Spleen (tissue), 11 donors: ENCODE measurements at regions not wholly inside any gene's neighbourhood (a gene's known extent, or its start where the extent isn't known, plus 50 kb on each side); places are given as distances from the start of the nearest gene placed in this dataset.

Experiments used
- DNase-seq: peaks from one replicate; pipeline ENCODE4 v3.0.0-alpha.2; 2020
- H3K27ac ChIP-seq, 8 donors: fragments of 200-600 bp; sonication (generic) in 7 of 8; 1 replicate in 4 of 8; 2 replicates in 4 of 8; pipeline versions ENCODE4 v1.5.0 to v1.8.0; 2016 to 2021; ENCODE audit warnings: inconsistent platforms in 4 of 8, mild to moderate bottlenecking in 4 of 8, moderate library complexity in 1 of 8
- H3K27me3 ChIP-seq, 7 donors: fragments of 200-600 bp; sonication (generic) in 6 of 7; replicated peaks in 1 of 7; 1 replicate in 4 of 7; 2 replicates in 3 of 7; pipeline versions ENCODE4 v1.5.0 to v1.8.0; 2016 to 2021; ENCODE audit warnings: inconsistent platforms in 3 of 7, mild to moderate bottlenecking in 1 of 7
- H3K36me3 ChIP-seq, 6 donors: fragments of 200-600 bp; sonication (generic) in 5 of 6; 1 replicate in 4 of 6; 2 replicates in 2 of 6; pipeline versions ENCODE4 v1.5.0 to v1.8.0; 2016 to 2021; ENCODE audit warnings: inconsistent platforms in 2 of 6
- H3K4me1 ChIP-seq, 6 donors: fragments of 200-600 bp; sonication (generic) in 5 of 6; 1 replicate in 3 of 6; 2 replicates in 3 of 6; pipeline versions ENCODE4 v1.5.0 to v1.8.0; 2016 to 2021; ENCODE audit warnings: inconsistent platforms in 3 of 6
- H3K4me3 ChIP-seq, 8 donors: fragments of 200-600 bp; sonication (generic) in 7 of 8; 1 replicate in 4 of 8; 2 replicates in 4 of 8; pipeline versions ENCODE4 v1.5.0 to v1.8.0; 2016 to 2021; ENCODE audit warnings: inconsistent platforms in 4 of 8, mild to moderate bottlenecking in 4 of 8, moderate library complexity in 2 of 8
- H3K9me3 ChIP-seq, 8 donors: fragments of 200-600 bp; sonication (generic) in 7 of 8; 1 replicate in 4 of 8; 2 replicates in 4 of 8; pipeline versions ENCODE4 v1.5.0 to v1.8.0; 2016 to 2021; ENCODE audit warnings: inconsistent platforms in 4 of 8
- CTCF ChIP-seq, 11 experiments: fragments of 200-600 bp in 7 of 11; fragments of 450-650 bp in 4 of 11; sonication (generic) in 4 of 11; IDR thresholded peaks in 8 of 11; conservative IDR thresholded peaks in 3 of 11; 1 replicate in 7 of 11; 2 replicates in 4 of 11; pipeline versions ENCODE4 v1.4.0 to v1.8.0; 2016 to 2021; ENCODE audit warnings: antibody characterized with exemption in 11 of 11, inconsistent platforms in 4 of 11, mild to moderate bottlenecking in 1 of 11
- POLR2A ChIP-seq, 3 donors: fragments of 450-650 bp; IDR thresholded peaks; one replicate each; pipeline ENCODE4 v1.5.1; 2017; ENCODE audit warnings: antibody characterized with exemption in 3 of 3, mild to moderate bottlenecking in 1 of 3
- POLR2AphosphoS5 ChIP-seq, 3 donors: sonication (generic); formaldehyde crosslinking; IDR thresholded peaks; one replicate each; pipeline ENCODE4 v1.5.1; 2017; ENCODE audit warnings: antibody characterized with exemption in 3 of 3
- WGBS, 5 donors: extraction: QIAGEN DNeasy Blood & Tissue Kit in 3 of 5; methylation state at CpG; one replicate each; pipeline versions ENCODE4 v1.1.5 to v1.1.7; 2013 to 2018; 5-methylcytosine and 5-hydroxymethylcytosine counted together
- intact Hi-C: fragments of 100-400 bp; cut with DNase I; formaldehyde crosslinking; loops from one replicate; pipeline ENCODE4 v1.15.0; 2023; ENCODE audit warnings: low total_unique reads
- donor health status: healthy with polysubstance abuse.
- donor health status: DM: no; HTN: no; CAD: no; lungs with moderate emphysema.
- donor health status: DM: no; HTN: no; CAD: no.
- donor health status: Bipolar disorder and iron deficiency.
- donor health status: healthy.
- donor health status: DM: no; HTN: no; CAD: no.
- donor health status: DM: yes; HTN: yes; CAD: no.

DNA sequence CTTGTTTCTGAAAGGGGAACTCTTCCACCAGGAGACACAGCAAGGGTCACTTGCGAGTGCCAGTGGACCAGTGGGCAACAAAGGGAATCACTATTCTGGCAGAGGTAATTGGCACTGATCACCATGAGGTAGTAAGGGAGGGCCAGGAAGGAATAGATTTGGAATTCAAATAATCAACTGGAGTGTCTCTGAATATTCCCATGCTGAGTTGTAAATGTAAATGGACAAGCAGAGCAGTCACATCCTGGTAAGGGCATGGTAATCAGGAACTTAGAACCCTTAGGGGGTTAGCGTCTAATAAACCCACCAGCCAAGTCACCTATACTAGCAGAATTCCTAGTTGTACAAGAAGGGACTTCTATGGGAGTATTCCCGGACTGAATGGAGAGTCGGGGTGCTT is 178.5 kb upstream of the UGT8 start:
- no peak for TF ChIP-seq CTCF (IDR thresholded peaks at IDR 0.05 in 8 of 11, conservative IDR thresholded peaks at IDR 0.05 in 3 of 11)
- no peak for TF ChIP-seq POLR2A (IDR thresholded peaks at IDR 0.05)
- TF ChIP-seq POLR2AphosphoS5 (IDR thresholded peaks at IDR 0.05): no peak
- 66 to 97% (median 91%) methylated on average over 4 of the region's 4 CpGs for WGBS, 5 donors
- Histone ChIP-seq H3K4me3 (no peak overlapping the region), H3K9me3 (no peaks in the 10 kb centered on the region), H3K27me3 (no peaks in the 10 kb centered on the region), H3K36me3 (no peaks in the 10 kb centered on the region), H3K4me1 (no peaks in the 10 kb centered on the region), H3K27ac (no peak overlapping the region)
- intact Hi-C loops: no loop called here
- no peak for DNase-seq

DNA sequence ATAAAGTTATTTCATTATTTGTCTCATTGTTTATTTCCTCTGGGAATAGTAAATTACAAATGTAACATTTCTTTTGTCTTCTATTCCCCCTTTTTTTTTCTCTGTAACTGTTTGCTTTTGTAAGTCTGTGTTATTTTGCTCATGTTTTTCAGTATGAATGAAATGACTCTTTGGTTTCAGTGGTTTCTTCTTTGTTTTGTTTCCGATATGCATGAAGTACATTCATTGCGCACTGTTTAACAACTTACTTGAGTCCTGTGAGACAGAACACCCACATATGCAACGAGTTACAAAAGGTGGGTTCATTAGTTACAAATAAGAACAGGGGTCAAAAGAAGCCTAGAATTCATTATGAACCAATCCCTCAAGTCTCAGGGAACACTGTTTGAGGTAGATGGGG is 175.0 kb upstream of the UGT8 start:
- Histone ChIP-seq H3K27ac (no peak overlapping the region), H3K9me3 (peaks cover 0 to 9% (median 0%) of the 10 kb centered on the region in 8 donors), H3K27me3 (no peaks in the 10 kb centered on the region), H3K36me3 (no peaks in the 10 kb centered on the region), H3K4me1 (no peaks in the 10 kb centered on the region), H3K4me3 (no peak overlapping the region)
- DNase-seq: no peak
- intact Hi-C loops: no loop called here
- TF ChIP-seq POLR2A (IDR thresholded peaks at IDR 0.05): no peak
- no peak for TF ChIP-seq POLR2AphosphoS5 (IDR thresholded peaks at IDR 0.05)
- no peak for TF ChIP-seq CTCF (IDR thresholded peaks at IDR 0.05 in 8 of 11, conservative IDR thresholded peaks at IDR 0.05 in 3 of 11)
- 68 to 82% (median 72%) methylated on average over 3 of the region's 3 CpGs for WGBS, 5 donors

GRCh38 chr4:114435116-114435515 is 163.5 kb upstream of the UGT8 start:
- Histone ChIP-seq H3K27me3 (no peaks in the 10 kb centered on the region), H3K4me1 (no peaks in the 10 kb centered on the region), H3K4me3 (no peak overlapping the region), H3K27ac (no peak overlapping the region), H3K36me3 (no peaks in the 10 kb centered on the region), H3K9me3 (peaks cover 0 to 3% (median 0%) of the 10 kb centered on the region in 8 donors)
- 87 to 100% (median 89%) methylated on average over 1 of the region's 1 CpG; no CpG with 5 or more reads in 1 of the 5 donors for WGBS, 5 donors
- no peak for DNase-seq
- intact Hi-C loops: no loop called here
- no peak for TF ChIP-seq POLR2AphosphoS5 (IDR thresholded peaks at IDR 0.05)
- no peak for TF ChIP-seq CTCF (IDR thresholded peaks at IDR 0.05 in 8 of 11, conservative IDR thresholded peaks at IDR 0.05 in 3 of 11)
- no peak for TF ChIP-seq POLR2A (IDR thresholded peaks at IDR 0.05)

GRCh38 chr4:114442856-114443255 is 155.8 kb upstream of the UGT8 start:
- no peaks in the 10 kb centered on the region for H3K9me3 ChIP-seq
- H3K36me3 ChIP-seq: no peaks in the 10 kb centered on the region
- WGBS, 5 donors: 66 to 74% (median 70%) methylated on average over 3 of the region's 3 CpGs
- H3K4me1 ChIP-seq: no peaks in the 10 kb centered on the region
- no peak overlapping the region for H3K27ac ChIP-seq
- peaks cover 0 to 5% (median 0%) of the 10 kb centered on the region in 7 donors for H3K27me3 ChIP-seq
- intact Hi-C loops: no loop called here
- H3K4me3 ChIP-seq: no peak overlapping the region
- no peak for DNase-seq
- TF ChIP-seq POLR2A (IDR thresholded peaks at IDR 0.05) (no peak), POLR2AphosphoS5 (IDR thresholded peaks at IDR 0.05) (no peak), CTCF (IDR thresholded peaks at IDR 0.05 in 8 of 11, conservative IDR thresholded peaks at IDR 0.05 in 3 of 11) (no peak)
